NCI-H187 (cell line): ENCODE measurements at regions not wholly inside any gene's neighbourhood (a gene's known extent, or its start where the extent isn't known, plus 50 kb on each side); places are given as distances from the start of the nearest gene placed in this dataset.
"Not testable (repeated sequence)": the region's sequence is repeated elsewhere in the genome, so short reads cannot be mapped to it uniquely, and the experiment has no call there.

Source experiments
- DNase-seq, 2 experiments: peaks; one replicate each; lab custom pipeline; 2025; lab: John Stamatoyannopoulos, UW

DNA sequence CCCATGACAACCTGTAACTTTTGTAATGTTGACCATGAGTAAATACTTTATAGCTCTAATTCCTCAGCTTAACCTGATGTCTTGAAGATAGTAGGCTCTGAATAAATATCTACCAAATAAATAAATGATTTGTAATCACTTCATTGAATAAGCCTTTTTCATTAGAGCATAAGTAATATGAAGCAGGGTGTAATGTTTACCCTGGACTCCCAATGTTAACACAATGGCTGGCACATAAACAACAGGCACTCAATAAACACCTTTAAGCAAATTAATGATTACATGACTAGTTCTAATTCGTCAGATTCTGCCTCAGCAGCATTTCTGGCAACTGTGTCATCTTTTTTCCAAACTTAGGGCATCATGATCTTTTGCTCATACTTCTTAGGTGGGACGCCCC lies 396.3 kb downstream of the LIG4 start:
- DNase-seq: no peak

DNA sequence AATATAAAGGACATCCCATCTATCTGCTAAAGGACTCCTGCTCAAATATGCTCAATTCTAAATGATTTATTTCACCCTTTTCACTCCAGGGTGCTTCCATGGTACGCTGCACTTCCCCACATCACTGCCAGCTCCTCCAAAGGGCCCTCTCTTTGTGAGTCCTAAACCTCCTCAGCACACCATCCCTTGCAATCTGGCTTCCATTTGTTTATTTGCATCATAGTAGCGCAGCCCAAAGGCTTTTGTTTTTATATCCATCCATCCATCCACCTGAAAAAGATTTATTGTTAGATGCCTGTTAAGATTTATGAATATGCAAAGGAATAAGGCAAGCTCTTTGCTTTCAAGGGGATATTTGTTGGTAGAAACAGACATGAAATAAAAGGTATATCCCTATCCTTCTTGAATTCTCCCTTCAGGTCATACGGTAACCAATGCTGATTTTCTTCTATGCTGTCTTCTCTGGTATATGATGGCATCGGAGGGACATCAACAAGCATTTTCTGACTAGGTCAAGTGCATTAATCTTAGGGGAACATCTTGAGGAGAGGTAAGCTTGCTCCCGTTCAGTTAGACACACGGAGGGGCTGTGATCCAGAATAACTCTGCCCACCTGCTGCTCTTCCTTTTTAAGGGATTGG lies 397.6 kb downstream of the LIG4 start:
- DNase-seq: peak; percentile 78 to 80

DNA sequence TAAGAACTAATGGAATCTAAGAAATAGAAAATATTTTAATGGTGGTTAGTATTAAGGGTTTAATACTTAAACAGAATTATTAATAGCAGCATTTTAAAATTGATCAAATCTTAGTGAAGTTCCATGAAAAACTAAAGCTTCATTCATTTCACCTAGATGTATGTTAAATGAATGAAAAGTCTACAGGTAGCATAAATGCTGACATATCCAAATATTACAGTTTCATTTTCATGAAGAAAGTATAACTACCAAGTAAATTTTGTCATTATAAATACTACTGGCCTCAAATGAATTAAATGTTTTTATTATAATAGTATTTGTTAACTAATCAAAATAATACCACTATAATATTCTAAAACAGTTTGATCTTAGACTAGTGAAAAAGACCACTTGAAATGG lies 403.3 kb downstream of the LIG4 start:
- no peak for DNase-seq

DNA sequence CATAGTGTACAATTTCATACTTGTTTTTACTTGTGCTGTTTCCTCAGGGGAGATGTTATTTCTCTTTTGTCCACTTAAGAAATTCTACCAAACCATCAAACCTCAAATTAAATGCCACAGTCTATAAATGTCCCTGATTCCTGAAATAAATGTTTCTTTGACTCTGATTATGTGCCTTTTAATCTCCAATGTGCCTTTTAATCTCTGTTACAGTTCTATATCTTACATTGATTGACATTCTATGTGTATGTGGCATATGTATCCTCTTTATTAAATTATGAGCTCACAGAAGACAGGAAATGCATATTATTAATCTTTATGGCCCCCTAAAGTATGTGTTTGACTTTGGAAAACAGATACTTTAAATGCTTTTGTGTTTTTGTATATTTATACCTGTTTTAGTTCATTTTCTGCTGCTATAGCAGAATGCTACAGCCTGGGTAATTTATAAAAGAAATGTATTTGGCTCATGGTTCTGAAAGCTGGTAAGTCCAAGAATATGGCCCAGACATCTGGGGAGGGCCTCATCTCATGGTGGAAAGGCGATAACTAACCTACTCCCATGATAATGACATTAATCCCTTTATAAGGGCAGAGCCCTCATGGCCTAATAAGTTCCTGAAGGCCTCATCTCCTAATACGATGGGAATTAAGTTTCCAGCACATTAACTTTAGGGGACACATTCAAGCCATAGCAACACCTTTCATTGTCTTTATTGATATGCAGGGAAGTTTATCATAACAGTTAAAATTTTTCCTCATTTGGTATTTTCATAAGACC lies 403.9 kb downstream of the LIG4 start:
- peak in 1 of 2 experiments; percentile 51 for DNase-seq

DNA sequence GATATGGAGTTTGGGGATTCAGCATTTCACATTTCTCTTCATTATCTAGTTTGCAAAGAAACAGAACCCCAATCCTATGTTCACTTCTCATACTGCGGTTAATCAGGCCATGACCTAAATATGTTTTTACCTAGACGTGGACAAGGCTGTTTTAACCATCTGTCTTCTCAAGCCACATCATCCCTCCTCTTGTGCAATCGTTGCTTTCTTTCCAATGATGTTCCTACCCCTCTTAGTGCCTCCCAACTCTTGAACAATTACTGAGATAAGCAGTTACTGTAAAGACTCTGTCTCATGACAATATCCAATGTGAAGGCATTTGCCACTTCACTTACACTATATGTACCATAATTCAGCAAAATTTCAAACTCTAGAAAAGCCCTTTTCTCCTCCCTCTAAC lies 406.2 kb downstream of the LIG4 start:
- DNase-seq: no peak

DNA sequence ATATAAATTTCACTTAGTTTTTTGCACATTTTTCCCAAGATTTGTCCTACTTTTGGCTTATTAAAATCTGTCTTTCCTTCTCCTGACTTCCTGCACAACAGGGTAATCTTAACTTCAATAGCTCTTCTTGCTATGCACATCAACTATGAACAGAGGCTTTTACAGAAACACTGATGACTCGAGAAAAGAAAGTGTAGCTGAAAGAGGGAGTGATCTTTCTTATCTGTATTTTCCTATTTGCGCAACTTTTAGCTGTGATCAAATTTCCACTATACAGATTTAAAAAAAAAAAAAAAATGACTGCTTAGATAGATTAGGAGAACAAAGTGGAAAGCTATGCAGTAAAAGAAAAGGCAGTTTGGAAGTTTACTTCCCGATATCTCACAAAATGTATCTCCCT lies 406.9 kb downstream of the LIG4 start:
- DNase-seq: no peak

DNA sequence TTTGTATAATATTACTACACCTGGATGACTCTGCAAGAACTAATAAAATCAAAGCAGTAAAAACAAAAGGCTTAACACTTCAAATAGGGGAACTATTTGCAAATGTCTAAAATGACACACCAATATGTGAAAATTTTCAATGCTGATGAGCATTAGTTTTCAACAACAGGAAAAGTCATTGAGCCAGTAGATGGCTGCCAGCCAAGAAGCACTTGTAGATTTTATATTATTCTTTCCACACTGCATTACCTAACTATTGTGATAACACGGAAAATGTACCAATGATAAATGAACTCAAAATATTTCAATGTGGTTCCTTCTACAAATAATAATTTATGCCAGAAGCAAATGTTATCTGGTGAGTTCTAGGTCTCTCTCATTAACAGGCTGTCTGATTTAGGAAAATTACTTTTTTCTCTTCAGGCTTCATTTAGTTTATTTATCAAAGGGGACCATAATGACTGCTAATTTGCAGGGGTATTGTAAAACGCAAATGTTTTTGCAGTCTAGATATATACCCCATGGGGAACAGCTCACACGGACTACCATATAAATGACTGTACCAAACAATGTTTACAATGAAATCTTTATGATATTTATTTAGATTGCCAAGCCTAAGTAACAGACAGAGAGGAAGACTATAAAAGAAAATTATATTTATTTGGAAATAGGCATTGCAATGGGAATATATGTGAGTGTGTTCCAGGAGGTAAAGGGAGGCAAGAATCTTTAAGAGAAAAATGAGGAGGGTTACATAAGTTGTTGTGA lies 407.8 kb downstream of the LIG4 start:
- no peak for DNase-seq

DNA sequence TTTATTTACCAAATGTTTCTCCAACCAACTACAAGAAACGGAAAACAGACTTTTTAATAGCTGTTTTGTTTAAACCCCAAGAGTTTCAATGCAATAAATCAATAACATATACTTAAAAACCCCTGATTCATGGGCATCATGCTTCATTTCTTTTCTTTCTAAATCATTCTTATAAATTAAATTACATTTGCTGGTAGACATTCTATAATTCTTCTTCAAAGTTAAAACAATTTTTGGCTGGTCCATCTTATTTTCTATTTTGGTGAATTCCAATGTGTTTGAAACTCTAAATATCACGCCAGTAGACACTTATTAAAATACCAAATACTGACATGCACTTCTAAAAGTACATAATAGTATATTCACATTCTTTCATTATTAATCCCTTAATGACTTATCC lies 408.6 kb downstream of the LIG4 start:
- no peak for DNase-seq

DNA sequence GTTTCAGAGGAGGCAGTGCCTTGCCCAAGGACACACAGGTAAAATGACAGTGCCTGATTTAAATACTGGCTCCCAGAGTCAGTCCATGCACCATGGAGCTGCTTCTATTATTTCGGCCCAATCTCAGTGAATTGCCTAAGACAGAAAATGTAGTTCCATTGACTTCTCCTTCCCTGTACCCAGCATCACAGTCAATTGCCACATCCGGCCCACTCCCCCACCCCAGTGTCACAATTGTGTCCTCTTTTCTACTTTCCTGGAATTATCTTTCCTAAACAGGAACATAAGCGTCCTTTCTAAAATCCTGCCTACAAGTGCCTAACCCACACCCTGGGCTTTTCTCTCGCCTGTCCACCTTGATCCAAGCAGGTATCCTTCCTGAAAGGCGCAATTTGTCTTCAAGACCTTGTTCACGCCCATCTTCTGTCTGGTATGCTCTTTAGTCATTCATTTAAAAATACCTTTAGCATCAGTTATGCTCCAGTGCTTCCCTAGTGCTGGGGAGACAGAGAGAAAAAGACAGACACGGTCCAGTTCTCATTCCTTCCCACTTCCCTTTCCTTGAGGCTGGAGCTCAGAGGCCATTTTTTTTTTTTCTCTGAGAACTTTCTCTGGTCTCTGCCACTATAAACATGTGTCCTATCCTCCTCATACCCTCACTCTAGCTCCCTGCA lies 411.4 kb downstream of the LIG4 start:
- DNase-seq: peak; percentile 47 to 82

DNA sequence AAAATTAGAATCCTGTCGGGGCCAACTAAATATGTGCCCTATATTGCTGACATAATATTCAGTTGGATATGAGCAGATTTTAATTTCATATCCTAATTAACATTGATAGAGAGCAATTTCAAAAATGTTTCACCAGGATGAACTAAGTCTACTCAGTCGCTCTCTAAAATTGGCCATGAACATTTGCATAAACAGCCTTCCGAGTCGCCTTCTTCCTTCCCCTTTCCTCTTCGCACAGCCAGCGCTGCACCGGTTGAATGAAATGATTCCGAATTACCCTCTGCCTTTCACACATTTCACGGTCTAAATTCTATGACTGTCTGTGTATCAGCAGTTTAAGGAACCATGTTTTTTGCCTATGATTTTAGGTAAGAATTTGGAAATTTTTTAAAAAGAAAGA lies 413.7 kb downstream of the LIG4 start:
- DNase-seq: no peak

DNA sequence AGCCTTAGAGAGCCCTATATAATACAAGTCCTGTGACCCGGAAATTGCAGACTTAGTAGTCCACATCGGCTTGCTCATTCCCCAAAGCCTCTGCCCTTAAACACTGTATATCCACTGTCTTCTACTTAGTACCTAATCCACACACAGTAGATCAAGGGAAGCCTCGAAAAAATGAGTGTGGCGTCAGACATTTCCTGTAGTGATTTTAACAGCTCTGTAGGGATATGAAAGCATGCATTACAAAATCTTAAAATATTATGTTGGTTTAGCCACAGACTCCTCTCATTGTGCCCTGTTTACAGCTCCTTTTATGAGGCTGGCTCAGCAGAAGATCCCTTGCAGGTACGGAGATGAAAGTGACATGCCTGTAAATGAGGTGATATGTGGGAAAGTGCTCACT lies 416.3 kb downstream of the LIG4 start:
- no peak for DNase-seq

DNA sequence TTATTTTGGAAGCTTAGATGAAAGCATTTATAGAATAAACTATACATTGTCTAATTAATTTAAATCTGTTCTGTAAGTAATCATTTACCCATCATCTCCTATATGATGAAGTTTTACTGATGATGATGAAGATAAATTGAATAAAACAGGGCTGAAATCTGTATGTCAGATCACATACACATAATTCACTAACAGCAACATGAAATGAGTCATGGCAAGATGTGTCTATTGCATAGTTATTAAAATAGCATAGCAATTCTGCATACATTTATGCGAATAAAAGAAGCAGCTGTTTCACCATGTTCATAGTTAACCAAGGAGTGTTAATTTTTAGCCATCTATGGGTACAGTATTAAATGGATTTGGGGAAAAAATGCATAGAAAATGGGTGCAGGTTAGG lies 424.9 kb downstream of the LIG4 start:
- no peak for DNase-seq

DNA sequence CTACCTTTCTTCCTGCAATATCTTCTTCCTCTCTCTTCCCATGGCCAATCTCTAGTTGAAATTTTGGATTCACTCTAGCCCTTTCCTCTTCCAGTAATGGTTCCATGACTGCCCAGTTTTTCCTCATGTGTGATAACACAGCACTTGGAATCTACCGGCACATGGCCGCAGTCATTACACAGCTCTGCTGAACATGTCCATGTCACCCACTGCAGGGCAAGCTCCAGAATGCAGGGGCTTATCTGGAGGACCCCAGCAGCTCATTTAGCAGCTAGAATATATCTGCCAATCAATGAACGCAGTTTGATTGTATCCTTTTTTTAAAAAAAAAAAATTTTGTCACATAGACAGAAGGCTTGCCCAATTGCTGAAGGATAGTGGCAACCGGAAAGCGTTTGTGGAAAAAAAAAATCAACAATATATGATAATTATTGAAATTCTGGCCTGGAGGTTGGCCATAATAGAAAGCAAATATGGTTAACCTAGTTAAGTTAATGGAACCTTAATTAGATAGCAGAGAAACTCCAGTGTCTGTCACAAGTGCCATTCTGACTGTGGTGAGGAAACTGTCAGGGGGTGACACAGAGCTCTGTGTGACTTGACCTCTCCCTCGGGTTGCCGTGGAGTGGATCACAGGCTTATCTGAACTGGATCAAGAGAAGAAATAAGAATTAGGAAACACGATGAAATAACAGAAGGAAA lies 426.7 kb downstream of the LIG4 start:
- no peak for DNase-seq

DNA sequence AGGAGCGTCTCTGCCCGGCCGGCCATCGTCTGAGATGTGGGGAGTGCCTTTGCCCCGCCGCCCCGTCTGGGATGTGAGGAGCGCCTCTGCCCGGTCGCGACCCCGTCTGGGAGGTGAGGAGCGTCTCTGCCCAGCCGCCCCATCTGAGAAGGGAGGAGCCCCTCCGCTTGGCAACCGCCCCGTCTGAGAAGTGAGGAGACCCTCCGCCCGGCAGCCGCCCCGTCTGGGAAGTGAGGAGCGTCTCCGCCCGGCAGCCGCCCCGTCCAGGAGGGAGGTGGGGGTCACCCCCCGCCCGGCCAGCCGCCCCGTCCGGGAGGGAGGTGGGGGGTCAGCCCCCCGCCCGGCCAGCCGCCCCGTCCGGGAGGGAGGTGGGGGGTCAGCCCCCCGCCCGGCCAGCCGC lies 432.7 kb downstream of the LIG4 start:
- not testable (repeated sequence) for DNase-seq

DNA sequence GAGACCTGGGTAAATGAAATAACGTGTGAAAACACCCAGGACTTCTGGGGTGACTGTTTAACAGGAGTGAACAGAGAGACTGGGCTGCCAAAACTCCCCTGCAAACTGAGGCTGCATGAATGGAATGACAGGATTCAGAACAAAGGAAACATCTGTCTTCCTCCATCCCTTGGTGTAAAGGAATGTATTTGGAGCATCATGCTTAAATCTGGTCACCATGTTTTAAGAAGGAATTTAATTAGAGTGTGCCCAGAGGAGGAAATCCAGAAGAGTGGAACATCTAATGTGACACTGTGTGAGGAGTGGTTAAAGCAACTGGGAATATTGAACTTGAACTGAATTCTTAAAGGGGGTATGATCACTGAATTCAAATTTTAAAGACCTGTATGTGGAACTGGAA lies 437.2 kb downstream of the LIG4 start:
- no peak for DNase-seq

DNA sequence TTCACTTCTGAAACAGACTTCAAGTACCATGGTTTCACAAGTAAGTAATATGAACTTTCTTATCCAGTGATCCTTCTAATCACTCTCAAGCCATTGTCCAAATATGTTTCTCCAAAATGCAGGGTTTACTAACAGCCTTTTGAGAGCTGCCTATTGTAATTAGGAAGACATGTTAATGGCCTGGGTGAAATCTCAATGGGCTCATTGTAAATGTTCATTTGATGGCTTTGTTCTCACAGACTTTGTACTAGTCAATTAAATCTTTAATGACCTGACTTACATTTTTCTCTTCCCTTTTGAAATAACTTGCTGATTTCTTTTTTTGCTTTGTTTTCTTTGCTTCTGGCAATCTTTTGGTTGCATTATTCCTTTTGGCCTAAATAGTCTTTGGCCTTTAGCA lies 444.8 kb downstream of the LIG4 start:
- DNase-seq: no peak

DNA sequence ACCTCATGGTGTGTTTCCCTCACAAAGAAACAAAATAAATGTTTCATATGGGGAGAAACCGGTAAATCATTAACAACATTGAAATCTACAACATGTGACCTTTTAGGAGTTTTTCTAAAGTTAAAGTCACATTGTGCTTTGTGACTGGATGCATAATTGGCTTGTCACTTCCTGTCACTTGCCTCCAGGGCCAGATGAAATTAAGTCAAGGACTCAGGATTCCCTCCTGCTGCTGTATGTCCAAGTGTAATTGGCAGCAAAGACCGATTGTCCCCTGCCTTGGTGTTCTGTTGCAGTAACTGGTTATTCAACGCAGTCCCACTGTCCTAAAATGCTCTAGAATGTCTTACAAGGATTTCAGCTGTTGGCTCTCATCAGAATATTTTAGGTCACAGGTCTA lies 448.2 kb downstream of the LIG4 start:
- DNase-seq: peak in 1 of 2 experiments; percentile 24

DNA sequence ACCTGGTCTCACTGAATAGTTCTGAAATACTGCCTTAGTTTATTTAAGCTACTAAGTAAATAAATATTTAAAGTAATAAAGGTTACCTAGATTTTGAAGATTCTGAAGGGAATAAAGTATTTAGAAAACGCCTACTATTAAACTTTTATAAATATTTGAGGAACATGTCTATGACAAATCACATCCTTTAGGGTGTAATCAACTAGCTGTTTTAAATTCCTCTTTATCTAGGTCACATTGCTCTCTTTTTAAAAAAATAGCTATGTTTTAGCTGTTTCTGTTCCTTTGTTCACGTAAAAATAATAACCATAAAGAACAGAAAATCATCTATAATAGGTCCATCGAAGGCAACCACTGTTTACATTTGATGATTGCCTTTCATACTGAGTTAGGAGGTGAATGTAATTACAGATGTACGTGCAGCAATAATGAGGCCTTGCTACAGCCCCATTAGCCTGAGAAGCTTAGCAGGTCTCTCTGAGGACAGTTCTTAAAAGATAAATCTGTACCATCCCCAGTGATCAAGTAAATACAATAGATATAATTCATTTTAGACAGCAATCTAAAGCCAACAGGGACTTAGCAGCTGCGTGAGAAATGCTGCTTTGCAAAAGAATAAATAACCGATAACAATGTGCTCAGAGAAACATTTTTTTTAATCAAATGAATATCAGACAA lies 449.5 kb downstream of the LIG4 start:
- DNase-seq: no peak

DNA sequence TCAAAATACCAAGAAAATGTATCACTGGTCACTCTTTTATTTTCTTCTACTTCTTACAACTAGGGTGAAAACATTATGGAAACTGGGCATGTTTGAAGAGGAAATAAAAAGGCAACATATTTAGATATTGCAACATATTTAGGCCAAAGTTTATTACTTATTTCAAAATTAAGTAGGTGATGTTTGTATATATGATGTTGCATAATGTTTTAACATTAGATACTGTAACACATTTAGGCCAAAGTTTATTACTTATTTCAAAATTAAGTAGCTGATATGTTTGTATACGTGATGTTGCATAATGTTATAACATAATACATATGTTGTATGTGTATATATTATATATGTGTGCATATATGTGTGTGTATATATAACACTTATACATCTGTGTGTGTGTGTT lies 451.3 kb downstream of the LIG4 start:
- DNase-seq: no peak

DNA sequence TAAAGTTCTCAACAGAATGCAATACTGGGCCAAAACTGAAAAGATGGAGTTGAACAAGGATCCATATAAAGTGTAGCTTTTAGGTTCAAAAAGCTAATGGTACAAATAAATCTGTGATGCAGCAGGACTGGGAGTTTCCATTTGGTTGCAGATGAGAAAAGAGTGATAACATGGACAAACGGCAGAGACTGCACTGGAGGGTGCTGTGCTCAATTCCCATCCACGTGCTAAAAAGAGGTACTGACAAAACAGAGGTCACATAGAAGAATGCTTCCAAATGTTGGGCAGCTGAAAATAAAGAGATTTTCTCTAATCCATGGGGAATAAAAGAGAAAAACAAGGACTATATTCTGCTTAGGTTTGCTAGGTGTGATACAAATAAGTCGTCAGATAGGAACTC lies 461.6 kb downstream of the LIG4 start:
- no peak for DNase-seq

DNA sequence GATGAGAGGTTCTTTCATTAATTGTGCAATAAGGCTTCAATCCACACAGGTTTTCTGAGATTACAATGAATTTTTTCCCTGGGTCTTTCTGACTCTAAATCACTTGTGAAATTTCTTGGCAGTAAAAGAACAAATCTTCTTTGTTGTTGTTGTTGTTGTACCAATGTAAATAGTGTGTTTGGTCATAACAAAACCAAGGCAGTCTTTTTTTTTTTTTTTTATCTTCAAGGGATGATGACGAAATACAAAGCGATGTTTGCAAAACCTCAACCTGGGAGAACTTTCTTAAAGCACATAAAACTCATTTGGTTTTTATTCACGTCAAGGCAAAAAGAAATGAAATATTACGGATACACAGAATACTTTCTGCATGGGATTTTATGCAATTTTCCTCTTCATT lies 462.0 kb downstream of the LIG4 start:
- no peak for DNase-seq
